Keratinocyte (primary cell): ENCODE measurements at regions not wholly inside any gene's neighbourhood (a gene's known extent, or its start where the extent isn't known, plus 50 kb on each side); places are given as distances from the start of the nearest gene placed in this dataset.

Experiments
- DNase-seq: peaks from one replicate; pipeline ENCODE4 v3.0.0-alpha.2; 2011; ENCODE audit warnings: low read depth, missing footprints, low spot score
- FAIRE-seq: peaks from 2 replicates; lab custom pipeline; 2011; peaks lifted over from hg19 to GRCh38; lab: Jason Lieb, UNC
- H2AFZ ChIP-seq: 2 replicates; pipeline ENCODE4 v1.6.0; 2012; ENCODE audit warnings: low read length, control low read depth, inconsistent platforms; ENCODE audit not compliant: control insufficient read depth
- H3K27ac ChIP-seq: 2 replicates; pipeline ENCODE4 v1.5.1; 2011; ENCODE audit warnings: low read length; ENCODE audit not compliant: control insufficient read depth, insufficient read depth
- H3K27me3 ChIP-seq: 3 replicates; pipeline ENCODE4 v1.6.0; 2011; ENCODE audit warnings: low read length; ENCODE audit not compliant: control insufficient read depth, insufficient read depth; ENCODE audit errors: extremely low read depth
- H3K36me3 ChIP-seq, 2 experiments: 2 replicates in 1 of 2; 3 replicates in 1 of 2; pipeline ENCODE4 v1.5.1; 2011; ENCODE audit warnings: low read length in 2 of 2, mild to moderate bottlenecking in 1 of 2; ENCODE audit not compliant: control insufficient read depth in 2 of 2, insufficient read depth in 2 of 2; ENCODE audit errors: extremely low read depth in 1 of 2
- H3K4me1 ChIP-seq: 3 replicates; pipeline ENCODE4 v1.5.1; 2011; ENCODE audit warnings: low read length; ENCODE audit not compliant: control insufficient read depth, insufficient read depth; ENCODE audit errors: extremely low read depth
- H3K4me2 ChIP-seq: 3 replicates; pipeline ENCODE4 v1.6.0; 2011; ENCODE audit warnings: low read depth, low read length; ENCODE audit not compliant: control insufficient read depth, insufficient read depth; ENCODE audit errors: extremely low read depth
- H3K4me3 ChIP-seq, 3 experiments: fragments of 200-600 bp in 1 of 3; sonication (generic) in 1 of 3; 2 replicates in 2 of 3; 3 replicates in 1 of 3; pipeline ENCODE4 v1.5.1; 2011 to 2016; ENCODE audit warnings: low read length in 3 of 3, mild to moderate bottlenecking in 3 of 3, control low read depth in 2 of 3, inconsistent platforms in 1 of 3, low read depth in 1 of 3, mixed read lengths in 1 of 3, mixed run types in 1 of 3, moderate library complexity in 1 of 3; ENCODE audit not compliant: control insufficient read depth in 2 of 3, insufficient read depth in 2 of 3; ENCODE audit errors: extremely low read depth in 1 of 3
- H3K79me2 ChIP-seq: 2 replicates; pipeline ENCODE4 v1.6.0; 2012; ENCODE audit warnings: low read length; ENCODE audit not compliant: control insufficient read depth, insufficient read depth
- H3K9ac ChIP-seq: 3 replicates; pipeline ENCODE4 v1.6.0; 2011; ENCODE audit warnings: low read length; ENCODE audit not compliant: control insufficient read depth, insufficient read depth; ENCODE audit errors: extremely low read depth
- H3K9me1 ChIP-seq: 3 replicates; pipeline ENCODE4 v1.6.0; 2011; ENCODE audit warnings: low read length; ENCODE audit not compliant: control insufficient read depth, insufficient read depth; ENCODE audit errors: extremely low read depth
- H3K9me3 ChIP-seq: 2 replicates; pipeline ENCODE4 v1.5.1; 2012; ENCODE audit warnings: low read depth, low read length; ENCODE audit not compliant: control insufficient read depth
- H4K20me1 ChIP-seq: 3 replicates; pipeline ENCODE4 v1.6.0; 2011; ENCODE audit warnings: low read length; ENCODE audit not compliant: control insufficient read depth, insufficient read depth; ENCODE audit errors: extremely low read depth
- CTCF ChIP-seq, 3 experiments: IDR thresholded peaks in 1 of 3; conservative IDR thresholded peaks in 1 of 3; optimal IDR thresholded peaks in 1 of 3; 2 replicates in 2 of 3; 3 replicates in 1 of 3; pipeline versions ENCODE3 to v1.5.1; 2011; ENCODE audit warnings: low read length in 3 of 3, mild to moderate bottlenecking in 3 of 3, moderate library complexity in 2 of 3, control low read depth in 1 of 3, inconsistent platforms in 1 of 3; ENCODE audit not compliant: insufficient read depth in 2 of 3; ENCODE audit errors: extremely low read depth in 1 of 3
- EZH2 ChIP-seq: IDR thresholded peaks from one replicate; pipeline ENCODE4 v1.6.1; 2012; ENCODE audit warnings: inconsistent platforms, mild to moderate bottlenecking, low read length, moderate library complexity
- dilution Hi-C: fragments of 300-500 bp; cut with MboI; formaldehyde crosslinking; loops from one replicate; pipeline ENCODE4 v1.7.0; 2020; ENCODE audit warnings: low sequenced_read_pairs; ENCODE audit not compliant: extremely low pct_ligation_motif_present

DNA sequence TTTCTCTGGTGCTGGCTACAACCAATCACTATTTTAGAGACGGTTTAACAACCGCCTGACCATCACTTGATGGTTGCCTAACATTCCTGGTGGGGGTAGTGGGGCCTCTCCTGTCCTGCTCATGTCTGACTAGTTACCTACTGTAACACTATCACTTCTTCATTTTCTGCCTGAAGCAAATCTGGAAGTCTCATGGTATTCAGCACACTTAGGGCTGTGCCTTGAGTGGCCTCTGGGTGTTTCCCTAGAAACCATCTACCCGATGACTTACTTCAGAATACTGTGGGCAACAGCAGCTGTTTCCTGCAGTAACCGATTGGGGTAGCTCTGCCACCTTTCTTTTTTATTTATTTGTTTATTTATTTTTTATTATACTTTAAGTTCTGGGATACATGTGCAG, 880.1 kb upstream of the INTU start:
- FAIRE-seq (no peak), DNase-seq (no peak)
- Histone ChIP-seq H3K27ac (no peak overlapping the region), H3K36me3 (no peaks in the 10 kb centered on the region), H3K4me1 (no peaks in the 10 kb centered on the region), H3K4me3 (no peak overlapping the region), H3K4me2 (no peak overlapping the region), H2AFZ (no peak overlapping the region), H3K9me1 (no peaks in the 10 kb centered on the region), H3K27me3 (no peaks in the 10 kb centered on the region), H4K20me1 (no peaks in the 10 kb centered on the region), H3K9me3 (no peaks in the 10 kb centered on the region), H3K9ac (no peak overlapping the region), H3K79me2 (no peaks in the 10 kb centered on the region)
- dilution Hi-C loops = no loop called here
- no peak for TF ChIP-seq EZH2

DNA sequence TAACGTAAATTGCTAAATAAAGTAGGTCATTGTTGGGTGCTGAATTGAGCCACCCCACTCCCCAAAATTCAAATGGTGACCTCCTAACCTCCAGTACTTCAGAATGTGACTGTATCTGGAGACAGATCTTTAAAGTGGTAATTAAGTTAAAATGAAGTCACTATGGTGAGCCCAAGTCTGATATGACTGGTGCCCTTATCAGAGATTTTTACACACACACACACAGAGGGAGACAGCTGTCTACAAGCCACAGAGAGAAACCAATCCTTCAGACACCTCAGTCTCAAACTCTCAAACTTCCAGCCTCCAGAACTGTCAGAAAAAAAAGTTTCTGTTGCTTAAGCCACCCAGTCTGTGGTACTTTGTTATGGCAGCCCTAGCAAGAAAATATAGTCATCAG, 879.2 kb upstream of the INTU start:
- Histone ChIP-seq H3K4me2 (no peak overlapping the region), H3K4me1 (no peaks in the 10 kb centered on the region), H3K9me1 (no peaks in the 10 kb centered on the region), H3K9ac (no peak overlapping the region), H3K79me2 (no peaks in the 10 kb centered on the region), H3K27ac (no peak overlapping the region), H3K36me3 (no peaks in the 10 kb centered on the region), H3K9me3 (no peaks in the 10 kb centered on the region), H3K27me3 (no peaks in the 10 kb centered on the region), H3K4me3 (no peak overlapping the region), H2AFZ (no peak overlapping the region), H4K20me1 (no peaks in the 10 kb centered on the region)
- no peak for DNase-seq
- dilution Hi-C loops = no loop called here
- FAIRE-seq = no peak
- TF ChIP-seq CTCF (optimal IDR thresholded peaks at IDR 0.05 in 1 of 3, IDR thresholded peaks at IDR 0.05 in 1 of 3, conservative IDR thresholded peaks at IDR 0.05 in 1 of 3; ENCODE audit: extremely low read depth in 1 of 3, insufficient read depth in 2 of 3, low read length in 3 of 3) (no peak), EZH2 (no peak)

DNA sequence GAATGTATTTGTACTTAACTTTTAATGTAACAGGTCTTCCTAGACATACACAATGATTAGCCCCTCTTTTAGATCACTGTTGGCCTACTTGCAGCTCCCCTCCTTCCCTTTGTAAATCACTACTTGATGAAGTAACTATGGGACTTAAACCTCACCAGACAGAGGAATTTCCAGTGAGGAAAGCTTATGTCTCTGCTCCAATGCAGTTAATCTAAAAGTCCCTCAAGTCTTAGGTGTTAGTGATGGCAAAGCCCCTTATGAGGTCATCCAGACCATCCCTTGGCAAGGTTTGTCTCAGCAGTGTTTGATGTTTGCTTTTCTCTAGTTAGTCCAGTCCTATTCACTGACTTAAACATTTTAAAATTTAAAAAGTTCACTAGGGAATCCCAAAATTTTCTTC, 877.3 kb upstream of the INTU start:
- no peak overlapping the region for H2AFZ ChIP-seq
- H3K4me1 ChIP-seq = no peaks in the 10 kb centered on the region
- H3K9ac ChIP-seq = no peak overlapping the region
- DNase-seq = no peak
- dilution Hi-C loops = no loop called here
- no peaks in the 10 kb centered on the region for H3K36me3 ChIP-seq
- no peaks in the 10 kb centered on the region for H3K27me3 ChIP-seq
- TF ChIP-seq CTCF (optimal IDR thresholded peaks at IDR 0.05 in 1 of 3, IDR thresholded peaks at IDR 0.05 in 1 of 3, conservative IDR thresholded peaks at IDR 0.05 in 1 of 3; ENCODE audit: extremely low read depth in 1 of 3, insufficient read depth in 2 of 3, low read length in 3 of 3) (no peak), EZH2 (no peak)
- H3K4me2 ChIP-seq = no peak overlapping the region
- no peak overlapping the region for H3K4me3 ChIP-seq
- FAIRE-seq = no peak
- H3K79me2 ChIP-seq = no peaks in the 10 kb centered on the region
- no peaks in the 10 kb centered on the region for H4K20me1 ChIP-seq
- H3K27ac ChIP-seq = no peak overlapping the region
- H3K9me3 ChIP-seq = no peaks in the 10 kb centered on the region
- no peaks in the 10 kb centered on the region for H3K9me1 ChIP-seq
